Fibroblast of lung (primary cell): ENCODE measurements at regions not wholly inside any gene's neighbourhood (a gene's known extent, or its start where the extent isn't known, plus 50 kb on each side); places are given as distances from the start of the nearest gene placed in this dataset.
A peak's percentile ranks its signal among the peaks of the same experiment; 100 is the strongest.

Experiments
- DNase-seq, 2 donors: peaks; one replicate each; pipeline versions ENCODE4 v3.0.0 to v3.0.0-alpha.2; 2010; ENCODE audit warnings: low read depth in 2 of 2
- H2AFZ ChIP-seq: 2 replicates; pipeline ENCODE4 v1.5.1; 2012; ENCODE audit warnings: low read length, control low read depth, inconsistent platforms
- H3K27ac ChIP-seq: 2 replicates; pipeline ENCODE4 v1.5.1; 2011; ENCODE audit warnings: low read length, control low read depth; ENCODE audit not compliant: insufficient read depth
- H3K27me3 ChIP-seq: 2 replicates; pipeline ENCODE4 v1.5.1; 2011; ENCODE audit warnings: mild to moderate bottlenecking, low read length; ENCODE audit not compliant: control insufficient read depth, insufficient read depth
- H3K36me3 ChIP-seq: 2 replicates; pipeline ENCODE4 v1.5.1; 2011; ENCODE audit warnings: low read length; ENCODE audit not compliant: control insufficient read depth, insufficient read depth
- H3K4me1 ChIP-seq: 2 replicates; pipeline ENCODE4 v1.5.1; 2011; ENCODE audit warnings: low read length; ENCODE audit not compliant: control insufficient read depth, insufficient read depth; ENCODE audit errors: extremely low read depth
- H3K4me2 ChIP-seq: 2 replicates; pipeline ENCODE4 v1.5.1; 2011; ENCODE audit warnings: low read length, control low read depth; ENCODE audit not compliant: insufficient read depth; ENCODE audit errors: extremely low read depth
- H3K4me3 ChIP-seq, 4 experiments: fragments of 200-600 bp in 1 of 4; sonication (generic) in 1 of 4; replicated peaks in 1 of 4; 2 replicates each; pipeline ENCODE4 v1.5.1; 2011 to 2016; ENCODE audit warnings: low read length in 4 of 4, low read depth in 3 of 4, mild to moderate bottlenecking in 3 of 4, control low read depth in 2 of 4, inconsistent platforms in 1 of 4, mixed read lengths in 1 of 4; ENCODE audit not compliant: insufficient read depth in 1 of 4; ENCODE audit errors: control extremely low read depth in 1 of 4
- H3K79me2 ChIP-seq: 2 replicates; pipeline ENCODE4 v1.5.1; 2012; ENCODE audit warnings: mild to moderate bottlenecking, low read length, inconsistent platforms; ENCODE audit not compliant: control insufficient read depth, insufficient read depth
- H3K9ac ChIP-seq: 2 replicates; pipeline ENCODE4 v1.5.1; 2011; ENCODE audit warnings: mild to moderate bottlenecking, low read length, control low read depth; ENCODE audit not compliant: insufficient read depth
- H3K9me3 ChIP-seq: 2 replicates; pipeline ENCODE4 v1.5.1; 2012; ENCODE audit warnings: low read depth, low read length; ENCODE audit not compliant: control insufficient read depth, insufficient read depth
- H4K20me1 ChIP-seq: 2 replicates; pipeline ENCODE4 v1.5.1; 2011; ENCODE audit warnings: low read length; ENCODE audit not compliant: control insufficient read depth, insufficient read depth; ENCODE audit errors: extremely low read depth
- CTCF ChIP-seq, 2 donors: IDR thresholded peaks in 1 of 2; conservative IDR thresholded peaks in 1 of 2; 1 replicate in 1 of 2; 2 replicates in 1 of 2; pipeline ENCODE4 v1.5.1; 2011 to 2012; ENCODE audit warnings: low read length in 2 of 2, control low read depth in 1 of 2, inconsistent platforms in 1 of 2, low read depth in 1 of 2, mild to moderate bottlenecking in 1 of 2
- EZH2 ChIP-seq: IDR thresholded peaks from 2 replicates; pipeline ENCODE4 v1.5.1; 2012; ENCODE audit warnings: low read length, control low read depth, mild to moderate bottlenecking; ENCODE audit errors: missing control alignments

- H3K9ac ChIP-seq, result no peak overlapping the region
- no peak overlapping the region for H2AFZ ChIP-seq
- H3K4me1 ChIP-seq, result no peaks in the 10 kb centered on the region
- H3K9me3 ChIP-seq, result no peaks in the 10 kb centered on the region
- H3K4me3 ChIP-seq, result no peak overlapping the region
- no peaks in the 10 kb centered on the region for H4K20me1 ChIP-seq
- no peak overlapping the region for H3K4me2 ChIP-seq
- no peaks in the 10 kb centered on the region for H3K36me3 ChIP-seq
- no peak overlapping the region for H3K27ac ChIP-seq
- no peaks in the 10 kb centered on the region for H3K27me3 ChIP-seq
- no peak for DNase-seq
- H3K79me2 ChIP-seq, result no peaks in the 10 kb centered on the region
- TF ChIP-seq EZH2 (no peak), CTCF (conservative IDR thresholded peaks at IDR 0.05 in 1 of 2, IDR thresholded peaks at IDR 0.05 in 1 of 2; ENCODE audit: low read depth in 1 of 2, low read length in 2 of 2) (no peak)
Measured at GRCh38 chr6:72519871-72520270, 102.0 kb upstream of the KCNQ5 start.

DNA sequence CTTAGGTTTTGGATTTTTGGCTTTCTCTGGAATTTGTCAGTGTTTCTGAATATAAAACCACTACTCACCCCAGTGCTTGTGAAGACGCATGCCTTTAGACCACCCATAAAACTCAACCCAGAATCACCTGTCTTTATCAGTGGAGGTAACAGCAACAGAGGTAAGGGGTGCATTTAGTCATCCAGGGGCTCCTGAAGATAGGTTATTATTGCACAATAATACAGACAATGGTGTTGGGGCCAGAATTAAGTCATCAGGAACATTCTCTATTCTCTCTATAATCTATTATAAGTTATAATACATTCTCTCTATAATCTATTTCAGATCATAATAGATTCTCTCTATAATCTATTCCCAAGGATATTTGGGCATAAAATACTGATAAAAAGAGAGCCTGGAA lies 100.2 kb upstream of the KCNQ5 start:
- H3K4me3 ChIP-seq, result no peak overlapping the region
- H3K4me2 ChIP-seq, result no peak overlapping the region
- no peak overlapping the region for H2AFZ ChIP-seq
- H3K4me1 ChIP-seq, result no peaks in the 10 kb centered on the region
- H3K27me3 ChIP-seq, result no peaks in the 10 kb centered on the region
- no peak for TF ChIP-seq EZH2
- no peak for TF ChIP-seq CTCF (conservative IDR thresholded peaks at IDR 0.05 in 1 of 2, IDR thresholded peaks at IDR 0.05 in 1 of 2; ENCODE audit: low read depth in 1 of 2, low read length in 2 of 2)
- no peaks in the 10 kb centered on the region for H3K9me3 ChIP-seq
- no peaks in the 10 kb centered on the region for H4K20me1 ChIP-seq
- H3K36me3 ChIP-seq, result no peaks in the 10 kb centered on the region
- no peak overlapping the region for H3K9ac ChIP-seq
- H3K79me2 ChIP-seq, result no peaks in the 10 kb centered on the region
- DNase-seq, result no peak
- H3K27ac ChIP-seq, result no peak overlapping the region

DNA sequence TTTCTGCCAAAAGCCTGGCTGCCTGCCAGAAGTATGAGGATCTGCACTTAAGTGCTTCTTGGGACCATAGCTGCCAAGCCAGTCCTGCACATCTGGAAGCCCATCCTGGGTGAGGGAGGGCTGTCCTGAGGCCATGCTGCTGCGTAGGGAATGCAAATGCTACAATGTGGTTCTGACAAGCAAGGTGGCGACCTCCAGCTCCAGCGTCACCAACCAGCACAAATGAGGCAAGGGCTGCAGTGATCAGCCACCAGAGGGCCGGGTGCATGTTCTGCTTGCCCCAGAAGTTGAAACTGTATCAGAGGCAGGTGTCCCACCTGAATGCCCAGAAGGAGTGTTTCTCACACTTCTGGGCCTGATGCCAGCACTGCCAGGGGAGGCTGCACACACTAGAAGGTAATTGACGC lies 99.1 kb upstream of the KCNQ5 start:
- H3K9me3 ChIP-seq, result no peaks in the 10 kb centered on the region
- no peaks in the 10 kb centered on the region for H3K36me3 ChIP-seq
- TF ChIP-seq EZH2 (no peak), CTCF (conservative IDR thresholded peaks at IDR 0.05 in 1 of 2, IDR thresholded peaks at IDR 0.05 in 1 of 2; ENCODE audit: low read depth in 1 of 2, low read length in 2 of 2) (peak in 1 of 2 donors; percentile 1)
- no peaks in the 10 kb centered on the region for H4K20me1 ChIP-seq
- H3K79me2 ChIP-seq, result no peaks in the 10 kb centered on the region
- H3K27me3 ChIP-seq, result no peaks in the 10 kb centered on the region
- H3K4me2 ChIP-seq, result no peak overlapping the region
- H3K27ac ChIP-seq, result no peak overlapping the region
- DNase-seq, result no peak
- no peaks in the 10 kb centered on the region for H3K4me1 ChIP-seq
- H3K4me3 ChIP-seq, result no peak overlapping the region
- H2AFZ ChIP-seq, result no peak overlapping the region
- no peak overlapping the region for H3K9ac ChIP-seq
